ENCODE measurements at regions not wholly inside any gene's neighbourhood (a gene's known extent, or its start where the extent isn't known, plus 50 kb on each side); places are given as distances from the start of the nearest gene placed in this dataset.

DNA sequence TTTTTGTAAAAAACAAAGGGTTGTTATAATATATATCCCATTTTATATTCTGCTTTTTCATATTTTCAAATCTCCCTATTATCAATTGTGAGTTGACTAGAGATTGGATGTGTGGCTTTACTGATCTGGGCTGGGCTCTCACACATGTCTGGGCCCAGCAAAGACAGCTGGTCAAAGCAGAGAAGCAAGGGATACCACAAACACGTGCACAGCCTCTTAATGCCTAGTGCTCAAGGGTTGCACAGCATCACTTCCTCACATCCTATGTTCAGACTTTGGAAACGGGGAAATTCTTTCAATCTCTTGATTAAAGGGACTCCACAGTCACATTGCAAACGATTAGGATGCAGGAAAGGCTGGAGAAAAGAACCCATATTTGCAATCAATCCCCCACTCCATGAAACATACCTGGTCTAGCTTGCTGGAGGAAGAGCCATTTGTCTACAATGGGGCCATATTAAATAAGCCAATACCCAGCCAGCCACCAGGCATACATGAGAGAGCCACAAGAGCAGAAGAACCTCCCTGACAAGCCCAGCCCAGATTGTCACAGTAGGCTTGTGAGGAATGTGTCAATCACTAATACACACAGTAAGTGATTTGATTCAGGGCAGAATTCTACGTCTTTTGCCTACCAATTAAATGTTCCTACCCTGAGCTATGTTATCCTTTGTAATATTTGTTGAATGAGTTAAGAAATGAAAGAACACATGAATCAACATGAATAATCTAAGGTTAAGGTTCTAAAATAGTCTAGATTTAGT lies 431.2 kb downstream of the TNS3 start:
- Histone ChIP-seq H3K27ac (ENCODE audit: low read length in 2 of 2) (no peak overlapping the region), H3K4me3 (ENCODE audit: control extremely low read depth in 1 of 5, extremely low read depth in 1 of 5, insufficient read depth in 1 of 5, low read depth in 2 of 5, low read length in 4 of 5) (no peak overlapping the region), H3K4me1 (ENCODE audit: control insufficient read depth in 2 of 2, insufficient read depth in 2 of 2, low read length in 2 of 2) (peaks cover 25 to 44% of the 10 kb centered on the region in 2 donors), H3K79me2 (ENCODE audit: control insufficient read depth, insufficient read depth, low read length) (no peaks in the 10 kb centered on the region), H2AFZ (ENCODE audit: insufficient read depth, low read depth, low read length, poor library complexity, severe bottlenecking) (no peak overlapping the region), H3K27me3 (replicated peaks in 1 of 4; ENCODE audit: control extremely low read depth in 1 of 4, control insufficient read depth in 3 of 4, insufficient read depth in 4 of 4, low read length in 3 of 4) (peaks cover 0 to 5% (median 0%) of the 10 kb centered on the region in 4 experiments), H4K20me1 (ENCODE audit: control insufficient read depth, insufficient read depth, low read length, poor library complexity, severe bottlenecking) (no peaks in the 10 kb centered on the region), H3K9me3 (ENCODE audit: control extremely low read depth in 1 of 3, control insufficient read depth in 2 of 3, insufficient read depth in 1 of 3, low read length in 2 of 3) (peaks cover 0 to 2% (median 0%) of the 10 kb centered on the region in 3 donors), H3K9ac (ENCODE audit: low read length) (no peak overlapping the region), H3K36me3 (replicated peaks in 1 of 2; ENCODE audit: control extremely low read depth in 1 of 2, control insufficient read depth in 1 of 2, extremely low read depth in 1 of 2, insufficient read depth in 2 of 2, low read length in 1 of 2) (no peaks in the 10 kb centered on the region), H3K4me2 (replicated peaks; ENCODE audit: low read depth, low read length, poor library complexity, severe bottlenecking) (no peak overlapping the region)
- no peak overlapping the region for H3K27ac Mint-ChIP-seq
- H3K9me3 Mint-ChIP-seq (ENCODE audit: insufficient read depth): no peaks in the 10 kb centered on the region
- intact Hi-C loops (cut with micrococcal nuclease): no loop called here
- H3K4me3 Mint-ChIP-seq: no peak overlapping the region
- H3K4me1 Mint-ChIP-seq: peaks cover 33% of the 10 kb centered on the region
- TF ChIP-seq EZH2 (IDR thresholded peaks at IDR 0.05; ENCODE audit: borderline replicate concordance, insufficient read depth, low read depth, low read length, poor library complexity, severe bottlenecking): no peak
- TF ChIP-seq, protein P1, sequence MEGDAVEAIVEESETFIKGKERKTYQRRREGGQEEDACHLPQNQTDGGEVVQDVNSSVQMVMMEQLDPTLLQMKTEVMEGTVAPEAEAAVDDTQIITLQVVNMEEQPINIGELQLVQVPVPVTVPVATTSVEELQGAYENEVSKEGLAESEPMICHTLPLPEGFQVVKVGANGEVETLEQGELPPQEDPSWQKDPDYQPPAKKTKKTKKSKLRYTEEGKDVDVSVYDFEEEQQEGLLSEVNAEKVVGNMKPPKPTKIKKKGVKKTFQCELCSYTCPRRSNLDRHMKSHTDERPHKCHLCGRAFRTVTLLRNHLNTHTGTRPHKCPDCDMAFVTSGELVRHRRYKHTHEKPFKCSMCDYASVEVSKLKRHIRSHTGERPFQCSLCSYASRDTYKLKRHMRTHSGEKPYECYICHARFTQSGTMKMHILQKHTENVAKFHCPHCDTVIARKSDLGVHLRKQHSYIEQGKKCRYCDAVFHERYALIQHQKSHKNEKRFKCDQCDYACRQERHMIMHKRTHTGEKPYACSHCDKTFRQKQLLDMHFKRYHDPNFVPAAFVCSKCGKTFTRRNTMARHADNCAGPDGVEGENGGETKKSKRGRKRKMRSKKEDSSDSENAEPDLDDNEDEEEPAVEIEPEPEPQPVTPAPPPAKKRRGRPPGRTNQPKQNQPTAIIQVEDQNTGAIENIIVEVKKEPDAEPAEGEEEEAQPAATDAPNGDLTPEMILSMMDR (IDR thresholded peaks at IDR 0.05): no peak
- 50% methylated on average over 1 of the region's 4 CpGs for WGBS (ENCODE audit: insufficient coverage)
- ATAC-seq (ENCODE audit: low read depth): no peak
- POLR2A ChIA-PET: no interaction called here
- H3K27me3 Mint-ChIP-seq: no peaks in the 10 kb centered on the region
- no peak for DNase-seq
- CTCF ChIA-PET: no interaction called here

DNA sequence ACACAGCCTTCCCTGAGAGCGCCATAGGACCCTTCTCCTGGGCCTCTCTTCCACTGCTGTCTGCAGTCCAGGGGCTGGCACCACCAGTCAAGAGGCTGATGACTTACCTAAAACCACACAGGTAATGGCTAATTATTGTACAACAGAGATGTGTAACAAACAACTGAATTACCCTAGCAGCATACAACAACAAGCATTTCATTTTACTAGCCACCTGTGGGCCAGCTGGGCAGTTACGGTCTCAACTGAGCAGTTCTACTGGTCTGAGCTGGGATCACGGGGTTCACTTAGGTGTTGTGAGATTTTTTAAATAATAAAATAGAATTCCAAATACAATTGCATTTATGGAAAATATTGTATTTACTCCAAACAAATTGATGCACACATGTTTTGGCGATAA lies 431.9 kb downstream of the TNS3 start:
- no peaks in the 10 kb centered on the region for H3K9me3 Mint-ChIP-seq (ENCODE audit: insufficient read depth)
- Histone ChIP-seq H3K4me2 (replicated peaks; ENCODE audit: low read depth, low read length, poor library complexity, severe bottlenecking) (peak overlapping the region; percentile 49), H4K20me1 (ENCODE audit: control insufficient read depth, insufficient read depth, low read length, poor library complexity, severe bottlenecking) (no peaks in the 10 kb centered on the region), H3K4me1 (ENCODE audit: control insufficient read depth in 2 of 2, insufficient read depth in 2 of 2, low read length in 2 of 2) (peaks cover 25 to 44% of the 10 kb centered on the region in 2 donors), H2AFZ (ENCODE audit: insufficient read depth, low read depth, low read length, poor library complexity, severe bottlenecking) (peak overlapping the region; percentile 29), H3K79me2 (ENCODE audit: control insufficient read depth, insufficient read depth, low read length) (no peaks in the 10 kb centered on the region), H3K9me3 (ENCODE audit: control extremely low read depth in 1 of 3, control insufficient read depth in 2 of 3, insufficient read depth in 1 of 3, low read length in 2 of 3) (peaks cover 0 to 2% (median 0%) of the 10 kb centered on the region in 3 donors), H3K27ac (ENCODE audit: low read length in 2 of 2) (peak overlapping the region in 1 of 2 donors; percentile 63), H3K36me3 (replicated peaks in 1 of 2; ENCODE audit: control extremely low read depth in 1 of 2, control insufficient read depth in 1 of 2, extremely low read depth in 1 of 2, insufficient read depth in 2 of 2, low read length in 1 of 2) (no peaks in the 10 kb centered on the region), H3K27me3 (replicated peaks in 1 of 4; ENCODE audit: control extremely low read depth in 1 of 4, control insufficient read depth in 3 of 4, insufficient read depth in 4 of 4, low read length in 3 of 4) (peaks cover 0 to 5% (median 0%) of the 10 kb centered on the region in 4 experiments), H3K9ac (ENCODE audit: low read length) (no peak overlapping the region), H3K4me3 (ENCODE audit: control extremely low read depth in 1 of 5, extremely low read depth in 1 of 5, insufficient read depth in 1 of 5, low read depth in 2 of 5, low read length in 4 of 5) (no peak overlapping the region)
- peaks cover 33% of the 10 kb centered on the region for H3K4me1 Mint-ChIP-seq
- no peak for DNase-seq
- H3K4me3 Mint-ChIP-seq: peak overlapping the region; percentile 73
- WGBS (ENCODE audit: insufficient coverage): 100% methylated on average over 1 of the region's 4 CpGs
- intact Hi-C loops (cut with micrococcal nuclease): no loop called here
- no peaks in the 10 kb centered on the region for H3K27me3 Mint-ChIP-seq
- H3K27ac Mint-ChIP-seq: peak overlapping the region; percentile 88
- ChIA-PET CTCF (no interaction called here), POLR2A (no interaction called here)
- no peak for ATAC-seq (ENCODE audit: low read depth)
- TF ChIP-seq, protein P1 (IDR thresholded peaks at IDR 0.05): no peak
- no peak for TF ChIP-seq EZH2 (IDR thresholded peaks at IDR 0.05; ENCODE audit: borderline replicate concordance, insufficient read depth, low read depth, low read length, poor library complexity, severe bottlenecking)
